Keratinocyte (primary cell): ENCODE measurements at regions not wholly inside any gene's neighbourhood (a gene's known extent, or its start where the extent isn't known, plus 50 kb on each side); places are given as distances from the start of the nearest gene placed in this dataset.

ENCODE experiments used
- CTCF ChIP-seq, 3 experiments: IDR thresholded peaks in 1 of 3; conservative IDR thresholded peaks in 1 of 3; optimal IDR thresholded peaks in 1 of 3; 2 replicates in 2 of 3; 3 replicates in 1 of 3; pipeline versions ENCODE3 to v1.5.1; 2011; ENCODE audit warnings: low read length in 3 of 3, mild to moderate bottlenecking in 3 of 3, moderate library complexity in 2 of 3, control low read depth in 1 of 3, inconsistent platforms in 1 of 3; ENCODE audit not compliant: insufficient read depth in 2 of 3; ENCODE audit errors: extremely low read depth in 1 of 3
- EZH2 ChIP-seq: IDR thresholded peaks from one replicate; pipeline ENCODE4 v1.6.1; 2012; ENCODE audit warnings: inconsistent platforms, mild to moderate bottlenecking, low read length, moderate library complexity

- no peak for TF ChIP-seq CTCF (optimal IDR thresholded peaks at IDR 0.05 in 1 of 3, IDR thresholded peaks at IDR 0.05 in 1 of 3, conservative IDR thresholded peaks at IDR 0.05 in 1 of 3; ENCODE audit: extremely low read depth in 1 of 3, insufficient read depth in 2 of 3, low read length in 3 of 3)
- no peak for TF ChIP-seq EZH2
Measured at GRCh38 chr5:30849931-30850710, 343.4 kb upstream of the CDH6 start.
